Stimulated activated CD4-positive, alpha-beta T cell treated with anti-CD3 and anti-CD28 coated beads, Interleukin-2, amount 100 ng/mL, for 48 hours (primary cell): ENCODE measurements at regions not wholly inside any gene's neighbourhood (a gene's known extent, or its start where the extent isn't known, plus 50 kb on each side); places are given as distances from the start of the nearest gene placed in this dataset.
A peak's percentile ranks its signal among the peaks of the same experiment; 100 is the strongest.
"Not testable (repeated sequence)": the region's sequence is repeated elsewhere in the genome, so short reads cannot be mapped to it uniquely, and the experiment has no call there.

Experiments used
- DNase-seq, 2 donors: peaks; one replicate each; pipeline ENCODE4 v3.0.0-alpha.2; 2020

DNA sequence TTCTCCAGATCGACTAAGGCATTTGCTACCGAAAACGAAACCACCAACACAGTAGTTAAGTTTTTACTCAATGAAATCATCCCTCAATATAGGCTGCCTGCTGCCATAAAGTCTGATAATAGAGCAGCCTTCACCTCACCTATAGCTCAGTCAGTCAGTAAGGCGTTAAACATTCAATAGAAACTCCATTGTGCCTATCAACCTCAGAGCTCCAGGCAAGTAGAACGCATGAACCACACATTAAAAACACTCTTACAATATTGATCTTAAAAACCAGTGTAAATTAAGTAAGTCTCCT lies 160.6 kb downstream of the DEFB131A start:
- not testable (repeated sequence) for DNase-seq

DNA sequence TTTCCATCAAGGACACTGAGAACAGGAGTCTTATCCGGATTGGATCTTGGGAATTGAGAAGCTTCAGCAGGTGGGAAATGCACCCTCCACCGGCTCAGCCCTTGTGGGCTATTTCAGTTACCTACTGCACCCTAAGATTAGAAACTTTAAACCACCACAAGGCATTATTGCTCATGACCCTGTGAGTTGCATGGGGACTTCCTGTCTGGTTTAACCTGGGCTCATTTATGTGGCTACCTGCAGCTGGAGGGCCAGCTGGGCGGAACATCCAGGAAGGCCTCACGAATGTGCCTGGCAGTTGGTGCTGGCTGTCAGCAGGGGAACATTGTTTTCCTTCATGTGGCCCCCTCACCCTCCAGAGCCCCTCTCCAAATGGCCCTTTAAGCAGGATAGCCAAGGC lies 164.1 kb downstream of the DEFB131A start:
- no peak for DNase-seq

DNA sequence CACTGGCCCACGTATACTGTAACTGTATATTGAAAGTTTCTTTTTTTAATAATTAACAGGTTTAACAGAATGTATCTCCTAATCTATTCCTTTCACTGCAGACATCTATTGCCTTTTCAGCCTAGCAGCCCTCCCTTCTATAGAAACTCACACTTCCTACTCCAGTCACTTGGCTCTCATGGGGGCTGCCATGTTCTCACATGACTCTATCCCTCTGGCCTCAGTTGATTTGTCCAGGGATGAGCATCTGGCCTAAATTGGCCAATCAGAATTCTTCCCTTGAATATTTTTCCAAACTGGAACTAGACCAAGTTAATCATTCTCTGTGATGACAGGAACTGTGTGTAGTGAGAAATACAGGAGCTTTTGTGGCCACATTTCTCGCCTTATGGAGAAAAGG lies 166.1 kb downstream of the DEFB131A start:
- DNase-seq = not testable (repeated sequence)

- no peak for DNase-seq
Observed at GRCh38 chr4:9611101-9611500, 166.9 kb downstream of the DEFB131A start.

- DNase-seq = not testable (repeated sequence)
Observed at GRCh38 chr4:9636411-9636810, 145.0 kb upstream of the DRD5 start.

GRCh38 chr4:9659678-9660077 lies 121.8 kb upstream of the DRD5 start:
- DNase-seq = peak in 1 of 2 donors; percentile 3

DNA sequence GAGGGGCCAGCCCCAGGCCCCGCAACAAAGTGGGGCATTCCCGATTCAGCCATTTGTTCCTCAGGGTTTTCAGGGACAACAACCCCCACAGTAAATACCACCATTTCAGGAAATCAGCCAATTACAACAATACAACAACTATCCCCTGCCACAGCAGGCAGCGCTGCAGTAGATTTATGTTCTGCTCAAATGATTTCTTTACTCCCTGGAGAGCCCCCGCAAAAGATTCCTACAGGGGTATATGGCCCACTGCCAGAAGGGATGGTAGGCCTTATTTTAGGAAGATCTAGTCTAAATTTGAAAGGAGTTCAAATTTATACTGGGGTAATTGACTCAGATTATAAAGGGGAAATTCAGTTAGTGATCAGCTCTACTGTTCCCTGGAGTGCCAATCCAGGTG lies 120.5 kb upstream of the DRD5 start:
- not testable (repeated sequence) for DNase-seq

DNA sequence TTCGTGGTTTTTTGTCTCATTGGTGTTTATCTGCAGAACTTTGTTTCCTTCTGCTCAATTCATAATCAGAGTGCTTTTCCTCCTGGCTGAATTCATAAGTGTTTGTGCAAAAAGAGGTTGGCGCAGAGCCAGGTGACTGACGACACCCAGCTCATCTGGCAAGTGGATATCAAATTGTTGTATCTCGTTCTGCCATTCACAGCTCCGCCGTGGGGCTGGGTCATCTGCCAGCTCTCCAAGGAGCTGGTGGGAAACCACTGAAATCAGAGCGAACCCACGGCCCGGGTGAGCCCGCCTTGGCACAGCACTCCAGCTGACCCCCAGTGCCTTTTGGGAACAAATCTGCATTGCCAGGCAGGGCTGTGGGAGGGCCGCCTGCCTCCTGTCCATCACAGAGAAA lies 110.7 kb upstream of the DRD5 start:
- not testable (repeated sequence) for DNase-seq

DNA sequence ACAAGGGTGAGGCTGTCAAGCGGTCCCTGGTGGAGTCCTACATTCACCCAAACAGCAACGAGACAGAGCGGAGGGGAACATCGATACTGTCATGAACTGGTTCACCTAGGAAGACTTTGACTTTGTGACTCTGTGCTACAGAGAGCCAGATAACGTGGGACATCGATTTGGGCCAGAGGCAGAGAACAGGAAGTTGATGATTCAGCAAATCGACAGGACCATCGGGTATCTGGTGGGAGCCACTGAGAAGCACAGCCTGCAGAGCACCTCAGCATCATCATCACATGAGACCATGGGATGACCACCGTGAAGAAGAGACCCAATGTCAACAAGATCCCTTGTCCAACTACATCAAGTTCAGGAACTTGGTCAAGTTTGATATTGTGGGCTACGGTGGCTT lies 104.1 kb upstream of the DRD5 start:
- DNase-seq = not testable (repeated sequence)

- no peak for DNase-seq
Observed at GRCh38 chr4:9679704-9680478, 101.5 kb upstream of the DRD5 start.

GRCh38 chr4:9683174-9683573 lies 98.3 kb upstream of the DRD5 start:
- DNase-seq = not testable (repeated sequence)

DNA sequence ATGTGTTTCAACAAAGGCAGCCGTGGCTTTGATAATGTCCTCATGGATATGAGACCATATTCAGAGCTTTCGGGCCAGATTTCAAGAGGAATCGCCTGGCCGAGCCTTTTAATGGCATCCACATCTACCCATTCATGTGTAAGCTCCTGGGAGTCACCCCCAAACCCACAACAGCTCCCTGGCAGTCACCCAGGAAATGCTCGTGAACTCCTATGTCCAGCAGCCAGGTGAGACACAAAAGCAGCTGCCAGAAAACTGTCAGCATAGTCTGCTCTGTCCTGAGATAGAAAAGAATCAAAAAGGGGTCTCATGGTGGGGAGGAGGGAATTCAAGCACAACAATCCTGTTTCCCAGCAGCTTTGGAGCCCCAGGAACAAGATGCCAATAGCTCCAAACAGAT lies 96.4 kb upstream of the DRD5 start:
- not testable (repeated sequence) for DNase-seq

DNA sequence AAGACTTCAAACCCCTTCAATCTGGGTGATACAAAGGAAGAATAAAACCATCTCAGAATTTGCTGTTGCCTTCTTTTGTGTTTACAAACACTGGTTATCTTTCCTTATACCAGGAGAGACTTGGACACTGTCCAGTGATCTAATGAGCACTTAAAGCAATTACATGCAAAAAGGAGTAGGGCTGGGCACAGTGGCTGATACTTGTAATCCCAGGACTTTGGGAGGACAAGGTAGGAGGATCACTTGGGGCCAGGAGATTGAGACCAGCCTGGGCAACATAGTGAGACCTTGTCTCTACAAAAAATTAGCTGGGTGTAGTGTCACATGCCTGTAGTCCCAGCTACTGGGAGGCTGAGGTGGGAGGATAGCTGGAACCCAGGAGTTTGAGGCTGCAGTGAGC lies 95.7 kb upstream of the DRD5 start:
- DNase-seq = no peak

DNA sequence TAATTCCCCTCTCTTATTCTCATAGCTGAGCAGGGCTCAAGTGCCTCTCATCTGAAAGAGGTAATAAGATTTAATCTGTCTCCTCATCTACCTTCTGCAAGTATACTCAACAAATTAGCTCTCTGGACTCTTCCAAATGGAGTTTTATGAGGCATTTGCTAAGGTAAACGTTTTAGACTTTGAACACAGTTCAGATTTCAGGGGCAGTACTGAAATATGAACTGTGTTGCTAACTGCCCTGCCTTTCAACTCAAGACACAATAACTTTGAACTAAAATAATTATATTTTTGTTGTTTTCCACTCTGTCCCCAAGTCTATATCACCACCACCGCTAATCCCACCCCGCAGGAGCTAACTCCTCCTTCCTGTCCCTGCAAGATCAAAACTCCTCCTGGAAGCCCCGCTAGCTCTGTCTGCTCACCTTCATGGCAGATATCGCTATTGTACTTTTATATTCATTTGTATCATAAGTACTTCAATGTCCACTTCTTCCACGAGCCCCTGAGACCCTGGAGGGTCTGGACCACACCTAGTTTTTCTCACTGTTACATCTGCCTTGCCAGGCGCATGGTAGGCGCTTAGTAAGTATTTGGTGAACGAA lies 90.7 kb upstream of the DRD5 start:
- not testable (repeated sequence) for DNase-seq

DNA sequence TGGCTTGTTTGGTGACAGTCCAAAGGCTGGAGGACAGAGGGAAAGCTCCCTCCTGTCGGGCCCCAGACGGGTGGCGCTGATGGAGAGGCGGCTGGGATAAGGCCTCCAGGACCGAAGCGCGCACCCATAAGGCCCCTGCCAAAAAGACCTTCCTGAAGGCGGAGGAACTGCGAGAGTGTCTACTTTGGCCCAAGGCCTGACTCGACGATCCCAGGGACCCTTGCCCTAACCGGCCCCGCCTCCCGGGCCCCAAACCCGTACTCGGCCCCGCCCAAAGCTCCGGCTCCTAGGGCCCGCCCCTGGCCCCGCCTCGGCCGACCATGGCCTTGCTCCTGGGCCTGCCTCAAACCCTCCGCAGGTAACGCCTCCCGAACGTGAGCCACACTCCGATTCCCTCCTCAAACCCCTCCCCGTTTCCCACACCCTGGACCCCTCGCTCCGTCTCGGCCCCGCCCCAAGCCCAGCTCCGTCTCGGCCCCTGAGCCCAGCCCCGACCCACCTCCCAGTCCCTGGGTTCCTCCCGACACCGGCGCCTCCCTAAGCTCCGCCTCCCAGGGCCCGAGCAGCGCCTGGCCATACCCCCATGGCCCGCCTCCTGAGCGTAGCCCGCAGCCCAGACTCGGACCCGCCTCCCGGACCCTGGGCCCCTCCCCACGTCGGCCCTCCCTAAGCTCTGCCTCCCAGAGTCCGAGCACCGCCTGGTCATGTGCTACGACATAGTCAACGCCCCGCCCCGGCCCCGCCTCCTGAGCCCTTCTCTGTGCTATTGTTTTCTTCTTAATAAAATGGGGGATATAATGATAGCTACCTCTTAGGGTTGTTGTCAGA lies 90.0 kb upstream of the DRD5 start:
- DNase-seq = peak; percentile 83 to 84

GRCh38 chr4:9692791-9693491 lies 88.5 kb upstream of the DRD5 start:
- DNase-seq = not testable (repeated sequence)

DNA sequence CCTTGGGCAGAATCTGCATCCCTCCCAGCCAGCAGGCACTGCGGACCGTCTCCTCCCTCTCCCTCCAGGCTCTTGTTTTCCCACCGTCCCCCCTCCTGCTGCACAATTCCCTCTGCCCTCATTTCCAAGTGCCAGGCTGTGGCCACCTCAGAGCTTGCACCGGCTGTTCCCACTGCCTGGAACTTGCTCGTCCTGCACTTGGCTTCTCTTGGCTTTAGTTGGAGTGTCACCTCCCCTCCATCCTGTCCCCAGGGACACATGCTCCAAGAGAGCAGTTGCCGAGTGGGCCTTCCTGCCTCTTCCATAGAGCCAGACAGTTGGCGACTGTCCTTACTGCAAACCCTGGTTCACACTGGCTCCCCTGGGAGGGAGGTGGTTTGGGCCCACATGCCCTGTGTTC lies 87.0 kb upstream of the DRD5 start:
- not testable (repeated sequence) for DNase-seq

DNA sequence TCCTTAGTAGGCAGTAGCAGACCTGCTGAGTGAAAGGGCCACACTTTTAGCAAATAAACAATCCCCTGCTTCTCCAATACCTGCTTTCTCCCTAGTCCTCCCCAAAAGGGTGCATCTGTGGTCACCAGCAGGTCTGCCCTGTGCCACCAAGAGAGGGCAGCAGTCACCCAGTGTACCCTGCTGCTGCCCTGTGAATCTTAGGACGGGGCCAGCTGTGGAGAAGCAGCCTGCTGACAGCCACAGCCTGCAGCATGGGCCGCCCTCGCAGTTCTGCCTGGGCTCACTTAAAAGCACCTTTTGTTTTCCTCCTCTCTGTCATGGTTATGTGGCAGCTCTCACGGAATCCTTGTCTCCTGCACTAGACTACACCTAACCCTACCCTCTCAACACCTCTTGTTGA lies 85.4 kb upstream of the DRD5 start:
- DNase-seq = peak in 1 of 2 donors; percentile 20

DNA sequence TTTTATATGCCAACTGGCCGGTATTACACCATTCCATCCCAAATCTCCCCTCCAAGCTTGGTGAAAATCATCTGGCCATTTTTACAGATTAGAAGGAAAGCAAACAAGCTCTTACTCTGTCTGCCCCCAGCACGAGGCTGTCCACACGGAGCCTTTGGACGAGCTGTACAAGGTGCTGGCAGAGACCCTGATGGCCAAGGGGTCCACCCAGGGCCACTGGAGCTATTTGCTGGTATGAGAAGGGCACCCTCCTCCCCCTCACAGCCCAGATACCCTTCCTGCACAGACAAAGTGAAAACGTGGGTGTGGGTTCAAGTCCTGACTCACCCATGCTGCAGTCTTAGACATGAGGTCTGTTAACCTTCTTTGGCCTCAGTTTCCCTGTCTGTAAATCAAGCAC lies 84.9 kb upstream of the DRD5 start:
- not testable (repeated sequence) for DNase-seq

DNA sequence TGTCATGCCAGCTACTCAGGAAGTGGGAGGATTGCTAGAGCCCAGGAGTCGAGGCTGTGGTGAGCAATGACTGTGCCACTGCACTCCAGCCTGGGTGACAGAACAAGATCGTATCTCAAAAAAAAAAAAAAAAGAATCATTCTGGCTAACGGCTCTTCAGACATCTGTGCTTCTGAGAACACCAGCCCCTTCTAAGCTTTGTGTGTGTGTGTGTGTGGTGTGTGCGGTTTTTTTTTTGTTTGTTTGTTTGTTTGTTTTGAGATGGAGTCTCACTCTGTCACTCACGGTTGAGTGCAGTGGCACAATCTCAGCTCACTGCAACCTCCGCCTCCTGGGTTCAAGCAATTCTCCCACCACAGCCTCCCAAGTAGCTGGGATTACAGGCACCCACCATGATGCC lies 79.4 kb upstream of the DRD5 start:
- not testable (repeated sequence) for DNase-seq

- DNase-seq = not testable (repeated sequence)
Observed at GRCh38 chr4:9702696-9703095, 78.7 kb upstream of the DRD5 start.

GRCh38 chr4:9703391-9703790 lies 78.0 kb upstream of the DRD5 start:
- DNase-seq = peak; percentile 68 to 76

GRCh38 chr4:9704126-9704525 lies 77.3 kb upstream of the DRD5 start:
- not testable (repeated sequence) for DNase-seq
